ENCODE measurements at regions not wholly inside any gene's neighbourhood (a gene's known extent, or its start where the extent isn't known, plus 50 kb on each side); places are given as distances from the start of the nearest gene placed in this dataset.
"Not testable (repeated sequence)": the region's sequence is repeated elsewhere in the genome, so short reads cannot be mapped to it uniquely, and the experiment has no call there.

DNA sequence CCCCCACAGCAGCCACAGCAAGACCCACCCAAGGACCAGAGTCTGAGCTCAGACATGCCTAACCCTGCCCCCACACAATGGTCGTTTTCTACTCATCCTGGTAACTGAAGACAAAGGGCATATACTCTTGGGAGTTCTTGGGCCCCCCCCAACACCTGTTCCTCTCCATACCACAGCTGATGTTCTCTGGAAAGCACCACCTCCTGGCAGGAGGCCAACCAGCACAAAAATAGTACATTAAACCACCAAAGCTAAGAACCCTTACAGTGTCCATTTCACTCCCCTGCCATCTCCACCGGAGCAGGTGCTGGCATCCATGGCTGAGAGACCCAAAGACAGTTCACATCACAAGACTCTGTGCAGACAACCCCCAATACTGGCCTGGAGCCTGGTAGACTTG, 80.6 kb upstream of the DAAM1 start:
- no peak for DNase-seq (ENCODE audit: low spot score)

GRCh38 chr14:59116984-59117415, 71.5 kb upstream of the DAAM1 start:
- peak; percentile 86 for DNase-seq (ENCODE audit: low spot score)

DNA sequence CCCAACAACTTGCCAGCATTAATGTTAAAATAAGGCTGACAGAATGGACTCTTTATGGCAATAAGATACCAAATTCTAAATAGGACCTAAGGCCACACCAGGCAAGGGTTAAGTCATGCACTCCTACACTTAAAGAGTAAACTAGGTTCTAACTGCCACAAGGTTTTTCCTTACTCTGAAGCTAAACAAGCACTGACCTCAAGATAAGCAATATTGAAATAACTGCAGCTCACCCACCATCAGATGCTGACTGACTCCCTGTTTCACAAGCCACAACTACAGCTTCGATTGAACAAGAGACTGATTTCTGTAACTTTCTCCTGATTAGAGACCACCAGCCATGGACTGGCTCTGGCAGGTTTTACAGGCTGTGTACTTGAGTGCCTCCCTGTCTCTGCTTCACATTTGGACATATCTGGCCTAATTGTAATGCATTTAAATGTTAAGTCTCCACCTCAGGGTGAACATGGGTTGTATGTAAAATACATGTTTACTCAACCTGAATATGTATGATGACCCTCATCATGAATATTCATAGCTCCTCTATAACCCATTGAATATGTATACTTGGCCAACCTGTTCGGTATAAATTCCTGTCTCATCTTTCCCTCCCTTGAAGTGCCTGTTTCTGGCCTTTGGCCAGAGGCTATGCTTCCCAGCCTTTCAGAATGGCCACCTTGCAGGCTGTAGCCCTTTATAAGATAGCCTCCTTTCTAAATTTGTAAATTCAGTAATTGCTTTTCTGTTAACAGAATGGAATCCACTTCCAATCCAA, 70.5 kb upstream of the DAAM1 start:
- no peak for DNase-seq (ENCODE audit: low spot score)

DNA sequence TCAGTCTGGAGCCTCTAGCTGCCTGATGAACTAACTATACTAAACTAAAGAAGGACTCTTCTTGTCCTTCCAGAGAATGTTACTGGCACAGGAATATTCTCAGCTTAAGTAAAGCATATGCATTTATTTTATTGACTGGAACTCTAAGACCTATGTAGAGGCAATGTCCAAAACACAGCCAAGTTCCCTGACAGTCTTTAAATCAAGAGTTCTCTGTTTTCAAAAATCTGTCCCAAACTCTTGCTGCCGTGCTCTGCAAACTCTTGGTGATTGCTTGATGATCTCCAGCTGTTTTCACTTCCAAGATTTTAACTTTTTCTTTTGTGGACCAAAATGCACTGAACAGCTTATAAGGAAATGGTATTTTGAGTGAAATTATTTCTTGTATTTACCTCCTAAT, 67.5 kb upstream of the DAAM1 start:
- DNase-seq (ENCODE audit: low spot score) = no peak

DNA sequence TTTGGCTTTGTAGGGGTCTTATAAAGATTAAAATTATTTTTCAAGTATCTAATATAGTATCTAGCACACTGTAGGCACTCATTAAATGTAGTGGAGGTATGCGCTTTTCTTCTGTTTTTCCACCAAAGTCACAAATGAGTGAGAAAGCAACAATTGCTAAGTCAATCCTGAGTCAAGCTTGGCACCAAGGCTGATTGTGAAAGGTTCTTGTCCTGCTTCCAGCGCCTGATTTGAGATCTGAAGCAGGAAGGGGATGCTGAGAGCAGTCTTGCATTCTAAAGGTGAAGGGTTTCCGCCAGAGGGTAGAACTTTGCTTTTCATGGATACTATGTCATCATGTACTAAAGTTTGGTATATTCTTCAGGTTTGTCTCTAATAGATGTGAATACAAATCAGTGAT, 64.9 kb upstream of the DAAM1 start:
- no peak for DNase-seq (ENCODE audit: low spot score)

GRCh38 chr14:59123975-59124374, 64.5 kb upstream of the DAAM1 start:
- DNase-seq (ENCODE audit: low spot score) = peak; percentile 5

DNA sequence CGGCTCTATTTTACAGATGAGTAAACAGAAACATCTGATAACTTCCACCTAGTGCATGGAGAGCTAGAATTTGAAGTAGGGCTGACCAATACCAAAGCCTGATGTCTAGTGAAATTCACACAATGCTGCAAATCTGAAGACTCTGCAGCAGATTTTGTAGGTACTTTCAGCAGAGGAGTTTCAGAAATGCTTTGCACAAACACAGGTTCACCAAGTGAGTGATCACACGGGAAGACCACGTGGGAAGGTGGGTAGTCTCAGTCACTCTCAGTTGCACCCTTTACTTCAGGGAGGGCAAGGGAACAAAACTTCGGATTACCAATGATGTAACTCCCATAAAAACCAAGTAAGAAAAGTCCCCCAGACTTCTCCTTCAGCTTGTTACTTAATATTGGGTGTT, 63.3 kb upstream of the DAAM1 start:
- DNase-seq (ENCODE audit: low spot score) = no peak

DNA sequence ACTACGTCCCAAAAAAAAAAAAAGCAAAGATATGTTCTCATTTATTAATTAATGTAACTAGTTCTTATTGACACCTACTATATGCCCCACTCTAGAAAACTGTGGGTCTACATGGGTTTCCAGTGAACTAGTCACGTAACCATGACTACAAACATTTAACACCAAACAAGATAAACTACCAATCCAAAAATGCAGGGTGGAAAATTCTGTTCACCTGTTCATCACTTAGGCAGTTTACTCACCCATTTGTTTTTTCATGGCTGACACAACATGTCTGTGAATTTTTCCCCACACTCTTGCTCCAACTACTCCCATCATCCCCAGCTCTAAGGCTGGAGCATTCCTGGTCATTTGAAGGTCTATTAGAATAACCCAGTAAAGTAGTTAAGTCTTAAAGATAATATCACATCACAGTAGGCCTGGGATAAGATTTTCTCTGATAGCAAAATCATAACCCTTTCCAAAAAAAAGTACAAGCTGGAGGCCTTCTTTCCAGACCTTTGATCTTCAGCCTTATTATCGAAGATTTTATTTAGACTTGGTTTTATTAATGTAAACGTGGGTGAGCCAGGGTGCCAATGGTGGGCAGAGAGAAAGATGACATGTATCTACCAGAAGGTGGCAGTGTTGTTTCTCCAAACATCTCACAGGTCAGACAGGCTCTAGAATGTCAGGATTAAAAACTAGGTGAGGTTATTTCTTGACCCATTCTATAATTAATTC, 61.6 kb upstream of the DAAM1 start:
- DNase-seq (ENCODE audit: low spot score) = peak; percentile 27

GRCh38 chr14:59127437-59127732, 61.1 kb upstream of the DAAM1 start:
- no peak for DNase-seq (ENCODE audit: low spot score)

DNA sequence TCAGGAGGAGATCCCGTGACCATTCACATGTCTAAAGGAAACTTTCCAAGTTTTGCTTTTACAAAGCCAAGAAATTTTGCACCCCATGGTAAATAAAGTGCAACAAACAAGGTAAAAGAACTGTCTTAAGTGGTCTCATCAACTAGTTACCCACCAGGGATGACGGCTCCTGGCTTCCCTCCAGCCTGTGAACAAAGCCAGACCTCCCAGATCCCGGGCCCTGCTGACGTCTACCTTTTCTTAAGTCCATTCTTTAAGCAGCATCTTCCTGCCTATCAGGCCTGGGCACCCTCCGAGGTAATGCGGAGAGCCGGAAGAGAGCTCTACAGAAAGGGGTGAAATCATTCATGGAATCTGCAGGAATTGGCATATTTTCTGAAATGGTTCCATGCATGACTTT, 58.0 kb upstream of the DAAM1 start:
- DNase-seq (ENCODE audit: low spot score) = no peak

DNA sequence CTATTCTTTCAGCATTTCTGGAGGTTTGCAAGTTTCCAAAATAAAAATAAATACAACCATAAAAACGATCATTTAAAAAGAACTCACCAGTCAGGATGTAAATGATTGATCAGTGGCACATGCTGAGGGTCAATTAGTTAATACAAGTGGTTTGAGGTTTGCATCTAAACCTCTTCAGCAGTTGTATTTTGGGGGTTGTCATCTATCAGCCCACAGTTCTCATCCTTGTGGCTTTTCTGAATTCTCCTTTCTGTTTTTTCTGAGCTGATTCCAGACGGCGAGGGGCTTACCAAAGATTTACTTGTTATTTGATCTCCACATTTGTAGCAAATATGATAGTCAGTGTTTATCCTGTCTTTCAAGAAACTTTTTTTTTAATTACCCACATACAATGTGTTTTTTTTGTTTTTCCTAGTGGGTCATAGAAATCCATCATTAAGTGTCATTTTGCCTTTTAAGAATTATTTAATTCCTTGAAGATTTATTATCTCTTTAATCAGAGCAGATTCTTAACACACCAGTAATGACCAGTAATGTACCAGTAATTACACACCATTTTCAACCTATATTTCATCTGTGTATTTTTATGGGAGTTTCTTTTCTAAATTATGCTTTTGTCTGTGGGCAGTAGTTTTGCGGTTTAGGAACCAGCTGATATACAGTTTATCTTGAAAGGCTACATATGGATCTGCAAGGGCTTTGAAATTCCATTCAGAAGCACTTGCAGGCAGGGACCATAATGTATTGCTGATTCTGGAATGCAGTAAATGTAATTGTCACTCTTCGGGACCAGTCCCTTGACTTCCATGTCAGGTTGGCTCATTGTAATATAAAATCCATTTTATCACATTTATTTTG, 56.3 kb upstream of the DAAM1 start:
- no peak for DNase-seq (ENCODE audit: low spot score)

DNA sequence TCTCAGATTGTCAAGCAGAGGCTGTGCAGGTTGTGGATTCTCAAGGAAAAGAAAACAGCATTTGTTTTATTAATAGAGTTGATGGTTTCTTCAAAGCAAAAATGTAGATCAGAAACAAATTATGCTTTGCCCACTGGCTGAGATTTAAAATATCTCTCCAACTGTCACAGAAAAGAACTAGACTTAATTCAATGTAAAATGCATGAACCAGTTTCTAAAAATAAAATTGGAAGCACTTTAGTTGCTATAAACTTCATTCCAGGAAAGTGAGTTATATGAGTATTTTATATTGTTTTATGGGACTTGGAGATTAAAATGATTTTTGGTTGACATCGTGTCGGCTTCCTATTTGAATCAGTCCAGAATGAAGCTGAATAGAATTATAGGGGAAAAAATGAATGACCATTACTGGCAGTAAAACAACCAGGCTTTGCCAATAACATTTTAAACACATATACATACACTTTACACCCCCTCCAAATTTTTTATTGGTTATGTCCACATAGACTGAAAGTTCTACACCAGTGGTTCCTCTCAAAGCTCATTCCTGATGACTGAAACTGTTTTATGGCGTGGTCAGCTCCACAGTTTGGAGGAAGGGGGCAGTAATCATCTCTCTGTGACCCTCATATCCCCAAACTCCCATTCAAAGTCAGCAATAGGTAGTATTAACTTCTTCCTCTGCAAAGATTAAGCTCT, 55.5 kb upstream of the DAAM1 start:
- DNase-seq (ENCODE audit: low spot score) = no peak

DNA sequence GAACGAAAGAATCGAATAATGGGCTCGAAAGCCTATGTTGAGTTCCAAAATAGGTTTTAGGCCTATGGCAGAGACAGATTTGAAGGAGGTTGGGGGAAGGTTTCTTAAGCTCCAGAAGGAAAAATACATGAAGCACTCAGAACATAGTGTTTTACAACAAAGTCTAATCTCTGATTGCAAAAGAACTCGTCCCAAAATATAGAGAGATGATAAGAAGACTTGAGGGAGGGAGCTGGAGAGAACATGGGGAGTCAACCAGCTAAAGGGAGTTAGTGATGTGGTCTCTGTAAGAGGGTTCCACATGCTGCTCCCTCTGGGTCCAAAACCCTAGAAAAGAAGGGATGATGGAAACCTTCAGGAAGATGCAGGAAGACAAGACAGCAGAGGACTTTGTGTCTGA, 54.8 kb upstream of the DAAM1 start:
- DNase-seq (ENCODE audit: low spot score) = no peak

- DNase-seq (ENCODE audit: low spot score) = no peak
Observed at GRCh38 chr14:59134307-59134706, 54.2 kb upstream of the DAAM1 start.

GRCh38 chr14:59137256-59137655, 51.2 kb upstream of the DAAM1 start:
- DNase-seq (ENCODE audit: low spot score) = no peak

DNA sequence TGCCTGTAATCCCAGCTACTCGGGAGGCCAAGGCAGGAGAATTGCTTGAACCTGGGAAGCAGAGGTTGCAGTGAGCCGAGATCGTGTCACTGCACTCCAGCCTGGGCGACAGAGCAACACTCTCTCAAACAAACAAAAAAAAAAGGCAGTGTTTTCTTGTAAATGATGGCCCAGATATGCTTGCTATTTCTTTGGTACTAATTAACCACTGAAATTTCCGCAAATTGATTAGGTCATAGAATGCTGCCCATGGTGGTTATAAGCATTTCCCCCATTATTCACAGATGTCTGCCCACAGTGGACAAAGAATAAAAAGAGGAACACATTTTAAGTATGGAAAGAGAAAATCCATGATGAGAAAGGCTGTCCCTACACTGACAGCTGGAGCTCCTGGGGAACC, 49.9 kb upstream of the DAAM1 start:
- DNase-seq (ENCODE audit: low spot score) = not testable (repeated sequence)

Data from A172 (cell line).